Testis (tissue), 2 donors: ENCODE measurements at regions not wholly inside any gene's neighbourhood (a gene's known extent, or its start where the extent isn't known, plus 50 kb on each side); places are given as distances from the start of the nearest gene placed in this dataset.

Experiments used
- DNase-seq: peaks from one replicate; pipeline ENCODE4 v3.0.0-alpha.2; 2019
- H3K27ac ChIP-seq, 2 donors: fragments of 200-600 bp; sonication (generic); one replicate each; pipeline ENCODE4 v1.5.1; 2019
- H3K27me3 ChIP-seq: fragments of 200-600 bp; sonication (generic); one replicate; pipeline ENCODE4 v1.5.1; 2019
- H3K36me3 ChIP-seq: fragments of 200-600 bp; sonication (generic); one replicate; pipeline ENCODE4 v1.5.1; 2017; ENCODE audit warnings: low read depth; ENCODE audit errors: missing control alignments
- H3K4me1 ChIP-seq: fragments of 200-600 bp; sonication (generic); one replicate; pipeline ENCODE4 v1.5.1; 2019
- H3K4me3 ChIP-seq, 2 donors: fragments of 200-600 bp; sonication (generic); one replicate each; pipeline ENCODE4 v1.5.1; 2017 to 2019
- H3K9me3 ChIP-seq: fragments of 200-600 bp; sonication (generic); one replicate; pipeline ENCODE4 v1.5.1; 2017
- POLR2A ChIP-seq: fragments of 450-650 bp; IDR thresholded peaks from one replicate; pipeline ENCODE4 v1.6.1; 2017; ENCODE audit warnings: antibody characterized with exemption, mild to moderate bottlenecking, moderate library complexity
- WGBS, 2 donors: methylation state at CpG; one replicate each; pipeline ENCODE4 v1.1.5; 2018; 5-methylcytosine and 5-hydroxymethylcytosine counted together
- intact Hi-C: fragments of 100-400 bp; cut with DNase I; formaldehyde crosslinking; loops from one replicate; pipeline ENCODE4 v1.15.1; 2023; ENCODE audit warnings: low total_unique reads
- TF ChIP-seq, protein P1 (sequence below), 3 experiments: fragments of 450-650 bp in 2 of 3; fragments of 200-600 bp in 1 of 3; sonication (generic) in 1 of 3; IDR thresholded peaks; one replicate each; pipeline ENCODE4 v1.5.1; 2016 to 2019; ENCODE audit warnings: antibody characterized with exemption in 3 of 3, mild to moderate bottlenecking in 2 of 3, moderate library complexity in 1 of 3

DNA sequence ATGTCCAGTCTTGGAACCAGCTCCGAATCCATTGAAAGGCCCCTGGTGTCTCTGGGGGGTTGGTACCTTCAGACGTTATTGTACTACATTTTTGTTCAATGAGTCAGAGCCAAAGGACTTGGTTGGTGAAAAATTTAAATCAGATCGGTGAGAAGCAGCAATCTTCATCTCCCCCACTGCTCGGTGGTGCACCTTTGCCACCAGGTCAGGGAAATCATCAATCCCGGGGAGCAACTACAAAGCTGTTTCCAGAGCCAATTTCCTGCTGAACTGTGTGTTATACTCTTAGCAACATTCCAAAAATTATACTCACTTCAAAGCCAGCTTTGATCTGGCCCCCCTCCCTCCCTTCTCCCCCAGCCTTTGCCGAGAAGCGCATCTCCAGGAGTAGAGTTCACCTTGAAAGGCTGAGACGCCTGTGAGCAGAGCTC, 375.2 kb upstream of the WWC1 start:
- intact Hi-C loops: no loop called here
- DNase-seq: no peak
- Histone ChIP-seq H3K27me3 (no peaks in the 10 kb centered on the region), H3K36me3 (no peaks in the 10 kb centered on the region), H3K4me1 (peaks cover 4% of the 10 kb centered on the region), H3K9me3 (no peaks in the 10 kb centered on the region), H3K4me3 (no peak overlapping the region), H3K27ac (no peak overlapping the region)
- no peak for TF ChIP-seq POLR2A
- TF ChIP-seq, protein P1, sequence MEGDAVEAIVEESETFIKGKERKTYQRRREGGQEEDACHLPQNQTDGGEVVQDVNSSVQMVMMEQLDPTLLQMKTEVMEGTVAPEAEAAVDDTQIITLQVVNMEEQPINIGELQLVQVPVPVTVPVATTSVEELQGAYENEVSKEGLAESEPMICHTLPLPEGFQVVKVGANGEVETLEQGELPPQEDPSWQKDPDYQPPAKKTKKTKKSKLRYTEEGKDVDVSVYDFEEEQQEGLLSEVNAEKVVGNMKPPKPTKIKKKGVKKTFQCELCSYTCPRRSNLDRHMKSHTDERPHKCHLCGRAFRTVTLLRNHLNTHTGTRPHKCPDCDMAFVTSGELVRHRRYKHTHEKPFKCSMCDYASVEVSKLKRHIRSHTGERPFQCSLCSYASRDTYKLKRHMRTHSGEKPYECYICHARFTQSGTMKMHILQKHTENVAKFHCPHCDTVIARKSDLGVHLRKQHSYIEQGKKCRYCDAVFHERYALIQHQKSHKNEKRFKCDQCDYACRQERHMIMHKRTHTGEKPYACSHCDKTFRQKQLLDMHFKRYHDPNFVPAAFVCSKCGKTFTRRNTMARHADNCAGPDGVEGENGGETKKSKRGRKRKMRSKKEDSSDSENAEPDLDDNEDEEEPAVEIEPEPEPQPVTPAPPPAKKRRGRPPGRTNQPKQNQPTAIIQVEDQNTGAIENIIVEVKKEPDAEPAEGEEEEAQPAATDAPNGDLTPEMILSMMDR (IDR thresholded peaks at IDR 0.05): no peak
- 49 to 59% methylated on average over 8 of the region's 8 CpGs for WGBS, 2 donors

DNA sequence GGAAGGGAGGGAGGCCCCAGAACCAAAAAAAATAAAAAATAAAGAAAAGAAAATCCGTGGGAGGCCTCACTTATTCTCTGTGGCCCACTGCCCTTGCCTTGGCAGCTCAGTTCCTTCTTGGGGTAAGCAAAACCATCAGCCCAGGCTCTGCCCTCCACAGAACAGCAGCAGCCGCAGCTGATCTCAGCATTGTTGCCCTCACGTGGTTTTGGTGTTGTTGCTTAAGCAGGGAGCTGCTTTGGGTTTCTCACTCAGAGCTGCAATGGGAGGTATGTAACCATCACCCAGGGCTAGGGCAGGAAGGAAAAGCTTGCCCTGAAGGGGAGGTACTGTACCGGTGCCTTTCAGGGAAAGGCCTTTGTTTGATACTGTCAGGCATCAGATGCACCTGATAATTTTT, 374.7 kb upstream of the WWC1 start:
- intact Hi-C loops: no loop called here
- H3K36me3 ChIP-seq: no peaks in the 10 kb centered on the region
- peak; percentile 36 for DNase-seq
- H3K4me1 ChIP-seq: peaks cover 4% of the 10 kb centered on the region
- no peaks in the 10 kb centered on the region for H3K9me3 ChIP-seq
- TF ChIP-seq, protein P1 (IDR thresholded peaks at IDR 0.05): no peak
- no peak for TF ChIP-seq POLR2A
- H3K27ac ChIP-seq: no peak overlapping the region
- H3K27me3 ChIP-seq: no peaks in the 10 kb centered on the region
- 38 to 50% methylated on average over 4 of the region's 4 CpGs for WGBS, 2 donors
- H3K4me3 ChIP-seq: no peak overlapping the region

DNA sequence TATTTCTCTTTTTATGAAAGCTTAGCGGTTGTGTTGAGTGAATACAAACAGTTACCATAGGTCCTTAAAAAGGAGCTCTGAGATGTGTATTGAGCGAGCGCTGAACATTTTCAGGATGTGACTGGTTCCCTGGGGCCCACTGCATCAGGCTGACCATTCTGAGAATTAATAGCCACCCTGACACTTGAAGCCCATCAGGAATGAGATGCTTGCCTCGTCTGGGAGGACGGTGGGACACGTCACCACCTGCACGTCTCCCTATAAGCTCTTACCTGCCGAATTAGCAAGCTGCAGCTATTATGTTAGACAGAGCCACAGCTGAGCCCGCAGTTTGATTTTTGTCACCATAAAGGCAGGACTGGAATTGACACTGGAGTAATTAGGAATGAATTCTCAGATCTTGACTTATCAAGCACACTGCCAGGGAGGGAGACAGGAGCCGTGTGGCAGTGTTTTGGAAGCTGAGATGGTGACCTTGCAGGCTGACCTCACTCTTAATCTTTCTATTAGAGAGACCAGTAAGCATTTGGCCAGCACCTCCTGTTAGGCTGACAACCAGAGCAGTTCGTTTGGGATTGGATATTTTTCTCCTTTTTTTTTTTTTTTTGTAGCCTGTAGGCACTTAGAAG, 373.1 kb upstream of the WWC1 start:
- peak overlapping the region in 1 of 2 donors; percentile 48 for H3K27ac ChIP-seq
- TF ChIP-seq, protein P1 (IDR thresholded peaks at IDR 0.05): no peak
- TF ChIP-seq POLR2A: no peak
- H3K4me3 ChIP-seq: no peak overlapping the region
- peaks cover 4% of the 10 kb centered on the region for H3K4me1 ChIP-seq
- no peaks in the 10 kb centered on the region for H3K27me3 ChIP-seq
- H3K36me3 ChIP-seq: no peaks in the 10 kb centered on the region
- no peaks in the 10 kb centered on the region for H3K9me3 ChIP-seq
- DNase-seq: no peak
- intact Hi-C loops: no loop called here
- 61% methylated on average over 9 to 11 of the region's 11 CpGs for WGBS, 2 donors

DNA sequence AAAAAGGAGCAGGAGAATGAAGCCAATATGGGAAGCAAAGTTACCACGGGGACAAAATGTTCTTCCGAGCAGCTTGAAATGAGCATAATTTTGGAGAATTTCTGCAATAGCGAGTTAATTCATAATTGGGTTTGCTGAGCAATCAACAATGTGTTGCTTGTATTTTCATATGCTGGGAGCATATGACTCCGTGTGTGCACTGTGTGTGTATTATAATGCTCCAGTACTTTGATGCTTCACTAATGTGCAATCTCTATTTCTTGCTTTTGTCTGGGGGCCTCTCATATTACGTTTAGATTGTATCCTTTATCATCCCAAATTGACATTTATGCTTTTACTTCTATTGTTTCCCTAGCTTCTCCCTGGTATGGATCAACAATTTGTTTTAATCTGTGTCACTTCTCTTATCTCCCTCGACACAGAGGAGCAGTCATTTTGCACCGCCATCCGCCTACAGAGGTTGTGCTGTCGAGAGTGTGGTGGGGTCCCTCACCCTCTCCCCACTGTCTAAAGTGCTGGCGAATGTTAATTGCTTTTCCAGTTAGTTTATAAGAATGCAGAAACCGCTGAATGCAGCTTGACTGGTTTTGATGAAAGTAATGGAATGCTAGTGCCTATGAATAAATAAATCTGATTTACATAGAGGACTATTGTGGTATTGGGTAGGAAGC, 372.5 kb upstream of the WWC1 start:
- Histone ChIP-seq H3K27ac (peak overlapping the region in 1 of 2 donors; percentile 42), H3K9me3 (no peaks in the 10 kb centered on the region), H3K4me1 (peaks cover 4% of the 10 kb centered on the region), H3K36me3 (no peaks in the 10 kb centered on the region), H3K27me3 (no peaks in the 10 kb centered on the region), H3K4me3 (no peak overlapping the region)
- intact Hi-C loops: no loop called here
- peak; percentile 21 for DNase-seq
- TF ChIP-seq POLR2A: no peak
- TF ChIP-seq, protein P1 (IDR thresholded peaks at IDR 0.05): no peak
- 48 to 49% methylated on average over 11 of the region's 11 CpGs for WGBS, 2 donors

DNA sequence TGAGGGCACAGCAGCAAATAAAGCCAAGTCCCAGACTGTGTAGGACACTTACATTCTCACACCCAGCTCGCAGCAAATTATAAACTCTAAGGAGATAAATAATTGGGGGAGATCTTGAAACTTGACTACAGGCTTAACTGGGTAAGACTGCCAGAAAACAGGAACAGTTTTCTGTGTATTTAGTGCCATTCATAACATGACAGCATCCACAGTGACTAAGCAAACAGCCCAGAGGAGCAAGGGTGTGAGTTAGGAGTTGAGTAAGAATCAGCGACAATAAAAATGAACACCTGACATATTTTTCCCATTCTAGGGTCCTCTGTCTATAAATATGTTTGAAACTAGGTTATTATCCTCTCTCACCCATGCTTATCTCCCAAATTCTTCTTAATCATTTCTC, 370.9 kb upstream of the WWC1 start:
- DNase-seq: no peak
- Histone ChIP-seq H3K27me3 (no peaks in the 10 kb centered on the region), H3K36me3 (no peaks in the 10 kb centered on the region), H3K27ac (no peak overlapping the region), H3K4me1 (peaks cover 4% of the 10 kb centered on the region), H3K9me3 (no peaks in the 10 kb centered on the region), H3K4me3 (no peak overlapping the region)
- 79 to 83% methylated on average over 2 of the region's 2 CpGs for WGBS, 2 donors
- no peak for TF ChIP-seq POLR2A
- TF ChIP-seq, protein P1 (IDR thresholded peaks at IDR 0.05): no peak
- intact Hi-C loops: no loop called here
